ENCODE measurements at regions not wholly inside any gene's neighbourhood (a gene's known extent, or its start where the extent isn't known, plus 50 kb on each side); places are given as distances from the start of the nearest gene placed in this dataset.

GRCh38 chr5:26434688-26435087, 603.7 kb downstream of the CDH9 start:
- H3K27ac ChIP-seq (ENCODE audit: control insufficient read depth, insufficient read depth): no peak overlapping the region
- no peaks in the 10 kb centered on the region for H4K20me1 ChIP-seq (ENCODE audit: control insufficient read depth, insufficient read depth)
- intact Hi-C loops (cut with micrococcal nuclease; ENCODE audit: unreplicated experiment) (no loop called here), in situ Hi-C loops (cut with MboI) (no loop called here)
- CTCF ChIA-PET: no interaction called here
- SMC1A ChIA-PET (ENCODE audit: uncharacterized antibody, unreplicated experiment): no interaction called here
- H3K9ac ChIP-seq (ENCODE audit: control insufficient read depth, insufficient read depth, low read length): no peak overlapping the region
- ATAC-seq: no peak
- H3K4me3 ChIP-seq: no peak overlapping the region
- FAIRE-seq: no peak
- RAD21 ChIA-PET (ENCODE audit: unreplicated experiment): no interaction called here
- no TSS peak for BruUV-seq (replicated peaks)
- no peak overlapping the region for H2AFZ ChIP-seq (ENCODE audit: control insufficient read depth, low read depth, low read length)
- H3K79me2 ChIP-seq (ENCODE audit: control insufficient read depth, insufficient read depth, low read length): no peaks in the 10 kb centered on the region
- DNase-seq (ENCODE audit: low read depth, low spot score): no peak
- H3K9me3 ChIP-seq (replicated peaks; ENCODE audit: control insufficient read depth, insufficient read depth, low read length): no peaks in the 10 kb centered on the region
- no peaks in the 10 kb centered on the region for H3K4me1 ChIP-seq (ENCODE audit: control insufficient read depth, insufficient read depth, low read length)
- H3K4me2 ChIP-seq (ENCODE audit: control insufficient read depth, insufficient read depth): no peak overlapping the region
- POLR2A ChIA-PET: interaction anchor here (0.6 kb wide), 1 partner anchor 14 kb away, joined by 4 read pairs; no protein-coding TSS in a partner anchor
- 10% methylated on average over 3 of the region's 3 CpGs for WGBS (ENCODE audit: insufficient coverage, insufficient replicate concordance, low lambda C conversion rate, missing lambda C conversion rate)
- H3K36me3 ChIP-seq (ENCODE audit: control insufficient read depth in 2 of 2, insufficient read depth in 2 of 2, low read length in 1 of 2): no peaks in the 10 kb centered on the region
- TF ChIP-seq ZBED1 (IDR thresholded peaks at IDR 0.05; ENCODE audit: borderline replicate concordance) (no peak), NBN (IDR thresholded peaks at IDR 0.05) (no peak), REST (IDR thresholded peaks at IDR 0.05; ENCODE audit: low read depth, low read length) (no peak), CEBPB (IDR thresholded peaks at IDR 0.05; ENCODE audit: borderline replicate concordance in 1 of 2, low read depth in 2 of 2, low read length in 2 of 2) (no peak), BACH1 (IDR thresholded peaks at IDR 0.05; ENCODE audit: borderline replicate concordance) (no peak), BMI1 (IDR thresholded peaks at IDR 0.05; ENCODE audit: borderline replicate concordance) (no peak), RBBP5 (conservative IDR thresholded peaks at IDR 0.05) (no peak), POLR2AphosphoS2 (IDR thresholded peaks at IDR 0.05; ENCODE audit: low read depth, low read length) (no peak), YBX1 (IDR thresholded peaks at IDR 0.05) (no peak), RFX5 (IDR thresholded peaks at IDR 0.05; ENCODE audit: low read depth, low read length) (no peak), RCOR1 (conservative IDR thresholded peaks at IDR 0.05; ENCODE audit: low read depth, low read length) (no peak)
- H3K27me3 ChIP-seq (replicated peaks in 1 of 2; ENCODE audit: control insufficient read depth in 2 of 2, insufficient read depth in 2 of 2, low read length in 1 of 2): no peaks in the 10 kb centered on the region
